ENCODE measurements at regions not wholly inside any gene's neighbourhood (a gene's known extent, or its start where the extent isn't known, plus 50 kb on each side); places are given as distances from the start of the nearest gene placed in this dataset.

- no peak overlapping the region for H3K27ac ChIP-seq (ENCODE audit: low read length)
- H3K36me3 ChIP-seq (replicated peaks; ENCODE audit: low read depth, low read length): no peaks in the 10 kb centered on the region
- no peaks in the 10 kb centered on the region for H3K4me1 ChIP-seq (ENCODE audit: low read length)
- H2AFZ ChIP-seq (ENCODE audit: low read depth, low read length): no peak overlapping the region
- no peak overlapping the region for H3K4me2 ChIP-seq (ENCODE audit: low read length)
- no peak for TF ChIP-seq EZH2phosphoT487 (IDR thresholded peaks at IDR 0.05; ENCODE audit: low read depth)
- TF ChIP-seq CTCF (IDR thresholded peaks at IDR 0.05; ENCODE audit: low read depth, low read length): no peak
- H3K4me3 ChIP-seq (ENCODE audit: low read length): no peak overlapping the region
- no peak overlapping the region for H3K9ac ChIP-seq (ENCODE audit: low read length)
- H3K79me2 ChIP-seq (ENCODE audit: low read length): no peaks in the 10 kb centered on the region
- no peaks in the 10 kb centered on the region for H3K27me3 ChIP-seq (ENCODE audit: low read depth, low read length)
- H4K20me1 ChIP-seq (ENCODE audit: insufficient read depth, low read length): no peaks in the 10 kb centered on the region
- H3K9me3 ChIP-seq (ENCODE audit: insufficient read depth, low read length): no peaks in the 10 kb centered on the region
Observed at GRCh38 chr17:53420035-53420641, 402.6 kb upstream of the KIF2B start.

- H3K79me2 ChIP-seq (ENCODE audit: low read length): no peaks in the 10 kb centered on the region
- H2AFZ ChIP-seq (ENCODE audit: low read depth, low read length): no peak overlapping the region
- H3K27me3 ChIP-seq (ENCODE audit: low read depth, low read length): no peaks in the 10 kb centered on the region
- no peak overlapping the region for H3K4me3 ChIP-seq (ENCODE audit: low read length)
- H3K4me1 ChIP-seq (ENCODE audit: low read length): no peaks in the 10 kb centered on the region
- H3K27ac ChIP-seq (ENCODE audit: low read length): no peak overlapping the region
- TF ChIP-seq EZH2phosphoT487 (IDR thresholded peaks at IDR 0.05; ENCODE audit: low read depth) (no peak), CTCF (IDR thresholded peaks at IDR 0.05; ENCODE audit: low read depth, low read length) (no peak)
- H4K20me1 ChIP-seq (ENCODE audit: insufficient read depth, low read length): no peaks in the 10 kb centered on the region
- no peak overlapping the region for H3K4me2 ChIP-seq (ENCODE audit: low read length)
- no peak overlapping the region for H3K9ac ChIP-seq (ENCODE audit: low read length)
- H3K9me3 ChIP-seq (ENCODE audit: insufficient read depth, low read length): no peaks in the 10 kb centered on the region
- no peaks in the 10 kb centered on the region for H3K36me3 ChIP-seq (replicated peaks; ENCODE audit: low read depth, low read length)
Observed at GRCh38 chr17:53409588-53409987, 413.1 kb upstream of the KIF2B start.

GRCh38 chr17:53406907-53407306 is 415.8 kb upstream of the KIF2B start:
- Histone ChIP-seq H3K27ac (ENCODE audit: low read length) (no peak overlapping the region), H2AFZ (ENCODE audit: low read depth, low read length) (no peak overlapping the region), H3K9ac (ENCODE audit: low read length) (no peak overlapping the region), H4K20me1 (ENCODE audit: insufficient read depth, low read length) (no peaks in the 10 kb centered on the region), H3K36me3 (replicated peaks; ENCODE audit: low read depth, low read length) (no peaks in the 10 kb centered on the region), H3K4me1 (ENCODE audit: low read length) (no peaks in the 10 kb centered on the region), H3K9me3 (ENCODE audit: insufficient read depth, low read length) (no peaks in the 10 kb centered on the region), H3K79me2 (ENCODE audit: low read length) (no peaks in the 10 kb centered on the region), H3K27me3 (ENCODE audit: low read depth, low read length) (no peaks in the 10 kb centered on the region), H3K4me3 (ENCODE audit: low read length) (no peak overlapping the region), H3K4me2 (ENCODE audit: low read length) (no peak overlapping the region)
- TF ChIP-seq EZH2phosphoT487 (IDR thresholded peaks at IDR 0.05; ENCODE audit: low read depth) (no peak), CTCF (IDR thresholded peaks at IDR 0.05; ENCODE audit: low read depth, low read length) (no peak)

- Histone ChIP-seq H3K4me3 (ENCODE audit: low read length) (no peak overlapping the region), H3K27me3 (ENCODE audit: low read depth, low read length) (no peaks in the 10 kb centered on the region), H3K4me1 (ENCODE audit: low read length) (no peaks in the 10 kb centered on the region), H3K36me3 (replicated peaks; ENCODE audit: low read depth, low read length) (no peaks in the 10 kb centered on the region), H3K4me2 (ENCODE audit: low read length) (no peak overlapping the region), H3K79me2 (ENCODE audit: low read length) (no peaks in the 10 kb centered on the region), H4K20me1 (ENCODE audit: insufficient read depth, low read length) (no peaks in the 10 kb centered on the region), H3K27ac (ENCODE audit: low read length) (no peak overlapping the region), H3K9me3 (ENCODE audit: insufficient read depth, low read length) (no peaks in the 10 kb centered on the region), H3K9ac (ENCODE audit: low read length) (no peak overlapping the region), H2AFZ (ENCODE audit: low read depth, low read length) (no peak overlapping the region)
- TF ChIP-seq EZH2phosphoT487 (IDR thresholded peaks at IDR 0.05; ENCODE audit: low read depth) (no peak), CTCF (IDR thresholded peaks at IDR 0.05; ENCODE audit: low read depth, low read length) (no peak)
Observed at GRCh38 chr17:53391197-53391596, 431.5 kb upstream of the KIF2B start.
